GM21381 (cell line): ENCODE measurements at regions not wholly inside any gene's neighbourhood (a gene's known extent, or its start where the extent isn't known, plus 50 kb on each side); places are given as distances from the start of the nearest gene placed in this dataset.

Experiments used
- ATAC-seq: cut with Tn5 transposase; IDR thresholded peaks from one replicate; pipeline ENCODE4 v1.9.1; 2021; ENCODE audit warnings: mild to moderate bottlenecking, moderate library complexity; ENCODE audit not compliant: unreplicated experiment

DNA sequence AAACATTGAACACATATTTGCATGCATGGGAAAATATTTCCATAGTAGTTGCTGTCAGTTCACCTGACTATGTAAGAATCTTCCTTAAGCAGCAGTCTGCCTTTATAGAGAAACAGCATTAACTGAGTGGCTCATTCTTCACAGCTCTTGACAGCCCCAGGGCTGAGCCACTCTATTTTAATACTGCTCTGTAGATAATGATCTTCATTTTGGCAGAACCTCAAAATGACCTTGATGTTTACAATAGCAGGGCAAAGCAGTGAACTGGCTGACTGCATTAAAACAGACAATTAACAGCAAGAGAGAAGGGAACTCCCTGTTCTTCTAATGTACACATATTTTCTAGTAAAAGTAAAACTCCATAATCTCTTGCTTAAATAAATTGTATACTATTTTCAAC lies 580.6 kb upstream of the SOX11 start:
- no peak for ATAC-seq

DNA sequence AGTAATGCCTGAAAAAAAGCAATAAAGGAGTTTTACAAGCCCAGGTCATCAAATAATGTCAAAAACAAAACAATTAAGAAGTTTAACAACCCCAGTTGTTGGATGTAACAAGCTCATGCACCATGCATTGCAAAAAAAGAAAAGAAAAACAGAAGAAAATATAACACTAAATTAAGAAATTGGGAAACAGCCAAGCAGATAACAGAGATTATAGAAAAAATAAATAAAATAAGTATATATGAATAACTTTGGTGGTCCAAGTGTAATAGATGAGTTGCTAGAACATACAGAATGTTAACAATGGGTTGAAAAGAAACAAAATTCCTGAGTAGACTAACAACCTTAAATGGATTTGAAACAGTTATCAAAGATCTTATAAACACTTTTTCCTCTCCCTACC lies 573.1 kb upstream of the SOX11 start:
- ATAC-seq, result no peak

DNA sequence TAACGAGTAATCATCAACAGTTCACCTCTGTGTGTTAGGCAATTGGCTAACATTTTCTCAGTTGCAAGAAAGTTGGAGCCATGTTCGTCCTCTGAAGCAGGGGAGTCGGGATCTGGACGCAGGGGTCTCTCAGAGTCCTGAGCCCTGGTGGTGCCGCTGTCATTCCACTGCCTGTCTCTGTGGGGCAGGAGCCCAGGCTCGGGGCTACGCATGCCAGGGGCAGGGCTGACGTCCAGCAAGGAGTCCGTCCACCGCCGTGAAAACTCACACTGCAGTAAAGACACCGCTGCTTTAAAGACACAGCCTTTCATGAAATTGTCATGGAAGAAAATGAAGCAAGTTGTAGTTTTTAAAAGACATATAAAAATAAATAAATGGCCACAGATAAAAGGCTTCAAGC lies 571.1 kb upstream of the SOX11 start:
- ATAC-seq, result no peak

DNA sequence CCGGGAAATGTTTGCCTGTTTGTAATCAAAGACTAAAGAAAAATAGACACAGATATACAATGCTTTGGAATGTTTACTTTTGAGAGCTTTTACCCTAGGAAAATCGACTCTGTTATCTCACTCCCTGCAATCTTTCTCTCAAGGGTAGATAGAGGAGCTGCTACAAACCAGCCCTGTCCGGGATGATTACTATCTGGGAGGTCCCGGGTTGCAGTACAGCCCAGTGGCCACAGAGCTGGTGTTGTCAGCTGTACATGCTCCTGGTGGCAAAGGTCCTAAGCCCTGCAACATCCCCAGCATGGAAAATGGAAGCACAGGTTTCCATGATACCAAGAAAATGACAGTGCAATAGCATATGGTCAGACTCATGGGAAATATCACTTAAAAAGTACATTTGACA lies 570.5 kb upstream of the SOX11 start:
- ATAC-seq, result no peak

DNA sequence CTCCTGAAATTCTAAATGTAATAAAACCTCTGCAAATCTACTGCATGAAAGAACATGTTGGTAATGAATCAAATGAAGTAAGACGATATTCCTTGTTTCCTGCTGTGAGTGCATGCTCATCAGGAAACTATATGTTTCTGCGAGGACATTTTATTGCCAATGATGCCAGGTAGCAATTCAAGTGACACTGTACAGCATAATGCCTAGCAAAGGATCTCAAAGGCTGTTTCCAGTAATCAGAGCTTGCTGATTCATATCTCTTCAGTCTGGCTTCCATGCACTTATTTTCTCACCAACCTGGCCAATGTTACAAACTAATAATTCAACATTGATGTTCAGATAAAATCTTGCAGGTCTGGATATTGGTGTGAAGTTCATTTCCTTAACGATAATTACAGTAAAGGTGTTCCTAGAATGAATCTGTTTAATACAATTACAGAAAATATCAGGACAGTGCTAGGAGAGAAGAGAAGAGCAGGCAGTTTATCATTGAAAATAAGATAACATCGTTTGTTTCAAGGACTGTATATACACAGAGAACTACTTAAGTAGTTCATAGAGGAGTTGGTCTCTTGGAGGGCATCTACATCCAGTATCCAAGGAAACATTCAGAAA lies 568.5 kb upstream of the SOX11 start:
- ATAC-seq, result no peak

DNA sequence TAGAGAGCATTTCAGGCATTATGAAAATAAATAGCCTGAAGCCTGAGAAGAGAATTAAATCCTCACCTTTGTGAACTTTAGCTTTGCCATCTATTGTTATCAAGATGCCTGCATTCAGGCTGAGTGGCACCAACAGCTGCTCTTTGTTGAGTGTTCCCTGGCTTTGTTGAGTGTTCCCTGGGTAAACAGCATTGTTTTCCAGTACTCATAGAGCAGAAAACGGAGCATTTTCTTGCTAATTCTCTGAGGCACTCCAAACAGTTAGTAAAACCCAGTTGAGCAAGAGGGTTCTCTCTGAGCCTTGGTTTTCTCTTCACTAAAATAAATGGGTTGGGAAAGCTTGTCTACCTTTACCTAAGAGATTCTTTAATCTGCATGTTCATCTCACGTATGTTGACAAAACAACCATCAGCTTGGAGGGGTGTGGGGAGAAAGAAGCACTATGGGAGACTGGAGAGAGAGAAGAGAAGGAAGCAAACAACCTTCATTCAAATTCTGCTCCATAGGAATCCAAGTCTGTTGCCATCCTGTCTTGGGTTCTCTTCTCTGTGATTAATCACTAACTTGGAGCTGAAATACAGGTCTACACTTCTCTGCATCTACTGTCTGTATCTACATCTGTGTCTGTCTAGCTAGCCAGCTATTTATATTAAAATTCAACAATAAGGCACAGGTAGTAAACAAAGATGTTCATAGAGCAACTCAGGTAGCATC lies 567.0 kb upstream of the SOX11 start:
- no peak for ATAC-seq

DNA sequence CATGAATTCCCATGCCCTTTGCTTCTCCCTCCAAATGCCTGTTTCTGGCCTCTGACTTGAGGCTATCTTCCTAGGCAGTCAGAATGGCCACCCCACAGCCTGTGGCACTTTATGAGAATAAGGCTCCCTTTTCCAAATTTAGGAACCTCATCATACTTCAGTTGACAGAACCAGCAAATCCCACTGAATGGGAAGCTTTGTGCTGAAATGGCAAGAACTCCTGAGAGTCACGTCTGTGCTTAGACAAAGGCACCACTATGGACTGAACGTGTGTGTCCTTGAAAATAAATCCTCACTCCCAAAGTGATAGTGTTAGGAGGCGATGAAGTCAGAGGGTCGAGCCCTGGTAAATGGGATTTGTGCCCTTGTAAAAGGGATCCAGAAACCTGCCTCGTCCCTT lies 559.9 kb upstream of the SOX11 start:
- no peak for ATAC-seq

DNA sequence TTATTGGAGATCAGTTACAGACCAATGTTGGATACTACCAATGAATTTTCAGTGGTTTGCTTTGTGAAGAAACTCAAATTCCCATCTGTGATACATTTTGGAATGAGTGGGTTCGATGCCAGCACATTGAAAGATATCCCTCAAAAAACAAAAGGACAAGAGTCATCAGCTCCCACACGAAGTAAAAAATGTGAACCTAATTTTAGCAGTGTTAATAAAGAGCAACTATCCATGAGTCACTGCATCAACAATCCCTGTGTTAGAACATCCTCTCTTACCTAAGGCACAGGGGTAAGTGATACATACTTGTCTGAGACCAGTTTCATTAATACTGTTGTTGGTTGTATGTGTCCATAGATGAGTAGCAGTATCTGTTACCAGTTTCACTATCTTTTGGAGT lies 551.8 kb upstream of the SOX11 start:
- no peak for ATAC-seq

DNA sequence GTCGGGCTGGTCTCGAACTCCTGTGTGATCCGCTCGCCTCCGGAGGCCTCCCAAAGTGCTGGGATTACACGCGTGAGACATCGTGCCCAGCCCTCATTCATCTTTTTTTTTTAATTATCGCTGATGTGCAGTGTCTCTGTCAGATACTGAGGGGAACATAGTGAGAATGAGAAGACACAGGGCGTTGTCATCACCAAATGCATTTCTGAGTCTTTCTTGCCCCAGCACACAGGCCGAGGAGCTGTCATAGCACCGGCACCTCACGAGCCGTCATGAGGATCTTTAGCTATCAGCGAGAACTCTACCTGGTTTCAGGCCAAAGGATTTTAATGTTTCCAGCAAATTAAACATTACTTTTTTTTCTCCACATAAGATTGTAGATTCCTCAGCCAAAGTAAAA lies 548.0 kb upstream of the SOX11 start:
- no peak for ATAC-seq

DNA sequence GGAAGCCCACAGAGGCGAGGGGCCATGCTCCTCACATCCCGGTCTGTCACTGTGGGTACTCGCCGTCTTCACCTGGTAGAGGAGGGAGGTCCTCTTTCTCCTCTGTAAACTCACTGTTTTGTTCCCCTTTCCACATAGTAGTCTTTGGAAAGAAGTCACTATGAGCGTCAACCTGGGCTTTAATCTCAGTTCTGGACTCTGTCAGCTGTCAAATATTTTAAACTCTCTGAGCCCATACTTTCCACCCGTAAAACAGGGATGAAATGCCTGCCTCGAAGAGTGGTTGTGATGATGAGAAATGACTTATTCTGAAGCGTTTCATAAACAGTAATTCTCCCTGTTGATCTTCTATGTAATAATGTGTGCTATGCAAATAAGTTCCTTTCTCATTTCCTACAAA lies 547.1 kb upstream of the SOX11 start:
- no peak for ATAC-seq

DNA sequence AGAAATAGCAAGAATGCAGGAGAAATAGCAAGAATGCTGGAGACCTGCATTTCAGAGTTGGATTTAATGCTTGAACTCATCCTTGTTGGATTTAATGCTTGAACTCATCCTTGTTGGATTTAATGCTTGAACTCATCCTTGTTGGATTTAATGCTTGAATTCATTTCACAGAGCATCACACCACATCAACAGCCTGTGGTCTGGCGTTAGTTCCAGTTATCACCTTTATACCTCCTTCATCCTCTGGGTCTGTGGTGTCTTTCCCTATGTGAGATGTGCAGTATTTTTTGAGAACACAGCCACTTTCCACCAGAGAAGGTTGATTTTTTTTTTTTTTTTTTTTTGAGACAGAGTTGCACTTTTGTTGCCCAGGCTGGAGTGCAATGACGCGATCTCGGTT lies 546.4 kb upstream of the SOX11 start:
- no peak for ATAC-seq

DNA sequence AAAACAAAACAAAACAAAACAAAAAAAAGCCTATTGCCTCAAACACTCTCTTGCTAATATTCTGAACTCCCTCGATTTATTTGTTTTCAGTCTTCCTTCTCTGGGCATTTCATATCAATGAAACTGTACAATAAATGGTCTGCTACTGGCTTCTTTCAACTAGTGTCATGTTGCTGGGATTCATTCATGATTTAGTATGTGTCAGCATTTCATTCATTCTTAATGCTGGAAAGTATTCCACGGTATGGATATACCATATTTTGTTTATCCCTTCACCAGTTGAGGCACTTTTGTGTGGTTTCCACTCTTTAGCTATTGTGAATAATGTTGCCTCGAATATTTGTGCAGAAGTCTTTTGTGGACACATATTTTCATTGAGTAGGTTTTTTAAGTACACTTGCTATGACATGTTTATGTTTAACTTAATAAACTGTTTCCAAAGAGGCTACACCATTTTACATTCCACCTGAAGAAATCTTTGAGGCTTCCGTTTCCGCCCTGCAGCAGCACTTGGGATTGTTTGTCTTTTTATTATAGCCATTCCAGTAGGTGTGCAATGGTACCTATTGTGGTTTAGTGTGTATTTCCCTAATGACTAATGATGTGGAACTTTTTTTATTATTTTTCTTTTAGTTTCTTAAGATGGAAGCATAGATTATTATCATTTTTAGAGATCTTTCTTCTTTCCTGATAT lies 543.6 kb upstream of the SOX11 start:
- no peak for ATAC-seq

DNA sequence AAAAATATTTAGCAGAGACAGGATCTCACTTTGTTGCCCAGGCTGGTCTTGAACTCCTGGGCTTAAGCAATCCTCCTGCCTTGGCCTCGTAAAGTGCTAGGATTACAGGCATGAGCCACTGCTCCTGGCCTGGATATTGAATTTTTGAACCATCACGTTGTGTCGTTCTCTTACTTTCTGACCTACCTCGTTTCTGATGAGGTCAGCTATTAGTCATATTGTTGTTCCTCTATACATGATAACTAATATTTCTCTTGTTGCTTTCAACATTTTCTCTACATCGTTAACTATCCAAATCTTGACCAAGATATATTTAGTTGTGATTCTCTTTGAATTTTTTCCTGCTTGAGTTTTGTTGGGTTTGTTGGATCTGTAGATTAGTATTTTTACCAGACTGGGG lies 541.3 kb upstream of the SOX11 start:
- ATAC-seq, result no peak

DNA sequence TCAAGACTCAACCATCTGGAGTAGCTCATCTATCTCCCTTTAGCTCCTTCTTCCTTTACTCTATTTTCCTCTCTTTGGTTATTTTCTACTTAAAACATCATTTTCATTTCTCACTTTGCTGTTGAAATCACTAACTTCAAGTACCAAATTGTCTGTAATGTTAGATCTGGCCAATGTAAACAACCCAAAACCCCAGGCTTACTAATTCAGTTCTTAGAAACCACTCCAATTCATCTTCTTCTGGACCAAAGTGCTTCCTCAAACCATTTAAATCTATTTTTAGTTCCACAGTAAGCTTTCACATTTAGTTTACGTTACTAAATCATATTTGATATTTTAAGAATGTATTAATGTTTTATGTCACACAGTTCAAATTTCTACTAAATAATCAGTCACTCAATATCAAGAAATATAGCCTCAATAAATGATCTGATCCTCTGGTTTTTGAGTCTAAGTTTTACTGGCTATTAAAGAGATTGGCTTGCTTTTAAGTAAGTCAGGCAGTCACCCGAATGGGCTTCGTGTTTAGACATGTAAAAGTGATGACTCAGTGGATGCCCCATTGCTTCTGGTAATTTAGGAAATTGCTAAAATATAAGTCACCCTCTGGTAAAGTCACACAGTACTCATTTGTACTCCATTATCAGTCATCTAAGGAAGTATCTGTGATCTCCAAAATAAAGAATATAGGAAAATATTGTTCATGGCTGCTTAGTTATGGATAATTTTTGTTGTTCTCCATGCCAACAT lies 527.2 kb upstream of the SOX11 start:
- ATAC-seq, result no peak

DNA sequence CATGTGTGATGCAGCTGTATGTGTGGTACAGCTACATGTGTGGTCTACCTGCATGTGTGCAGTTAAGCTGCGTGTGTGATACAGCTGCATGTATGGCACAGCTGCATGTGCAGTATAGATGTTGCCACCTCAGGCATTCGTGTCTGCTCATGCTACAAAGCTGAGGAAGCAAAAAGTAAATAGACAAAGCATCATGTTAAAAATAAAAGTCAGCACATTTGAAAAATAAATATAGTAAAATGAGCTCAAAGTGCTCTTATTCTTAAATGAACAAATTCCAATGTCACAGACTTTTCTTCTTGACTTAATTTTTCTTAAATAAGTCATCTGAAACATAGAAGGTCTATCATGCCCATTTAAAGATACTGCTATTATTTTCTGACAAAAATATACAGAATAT lies 519.3 kb upstream of the SOX11 start:
- no peak for ATAC-seq

DNA sequence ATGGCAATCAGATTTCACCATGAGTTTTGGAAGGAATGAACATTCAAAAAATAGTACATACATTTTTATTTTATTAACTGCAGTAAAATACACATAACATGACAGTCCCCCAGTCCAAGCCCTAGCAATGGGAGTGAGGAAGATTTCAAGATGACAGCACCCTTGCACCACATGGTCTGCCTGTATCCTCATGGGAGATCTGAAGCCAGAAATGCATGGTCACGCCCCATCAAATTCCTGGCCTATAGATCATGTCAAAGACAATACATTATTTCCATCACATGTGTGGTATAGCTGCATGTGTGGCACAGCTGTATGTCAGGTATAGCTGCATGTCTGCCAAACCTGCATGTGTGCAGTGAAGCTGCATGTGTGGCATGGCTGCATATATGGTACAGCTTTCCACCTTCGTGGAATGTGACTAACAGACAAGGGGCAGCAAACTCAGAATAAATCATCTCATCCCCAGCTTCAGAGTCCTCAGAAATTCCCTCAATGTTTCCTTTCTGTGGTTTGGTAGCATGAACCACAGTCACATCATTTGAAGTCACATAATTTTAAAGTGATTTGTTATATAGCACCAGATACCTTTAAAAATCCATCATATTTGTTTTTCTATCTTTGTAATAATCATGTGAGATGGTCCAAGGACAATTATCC lies 518.2 kb upstream of the SOX11 start:
- ATAC-seq, result no peak

DNA sequence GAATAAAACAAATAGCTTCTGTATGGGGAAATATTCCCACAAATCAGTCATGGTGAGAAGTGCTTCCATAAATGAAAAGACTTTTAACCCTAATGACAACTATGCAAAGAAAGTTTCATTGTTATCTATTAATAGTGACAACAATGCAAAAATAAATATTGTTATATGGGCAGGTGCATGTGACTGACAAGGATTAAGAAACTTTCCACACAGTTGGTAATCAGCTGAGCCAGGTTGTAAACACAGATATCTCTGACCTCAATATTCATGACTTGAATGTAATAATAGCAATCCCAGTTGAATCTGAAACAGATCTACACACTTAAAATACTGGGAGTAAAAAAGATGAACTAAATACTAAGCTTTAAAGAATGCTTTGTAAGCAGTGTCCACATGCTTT lies 517.0 kb upstream of the SOX11 start:
- ATAC-seq, result no peak

DNA sequence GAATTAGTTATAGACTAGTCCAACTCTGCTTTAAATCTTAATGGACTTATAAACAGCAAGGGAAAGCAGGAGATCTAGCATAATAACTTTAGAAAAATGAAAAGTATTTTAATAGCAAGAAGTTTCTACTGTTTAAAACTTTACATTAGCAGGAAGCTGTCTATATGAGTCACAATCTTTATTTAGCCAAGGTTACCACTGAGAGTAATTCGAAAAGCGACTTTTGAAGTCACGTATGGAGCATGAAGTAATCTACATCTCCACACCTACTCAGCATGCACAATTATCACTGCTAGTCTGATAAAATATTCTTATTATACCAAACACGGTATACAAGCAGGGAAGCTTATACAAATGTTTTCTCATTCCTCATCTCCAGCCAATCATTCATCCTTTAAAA lies 515.4 kb upstream of the SOX11 start:
- no peak for ATAC-seq

DNA sequence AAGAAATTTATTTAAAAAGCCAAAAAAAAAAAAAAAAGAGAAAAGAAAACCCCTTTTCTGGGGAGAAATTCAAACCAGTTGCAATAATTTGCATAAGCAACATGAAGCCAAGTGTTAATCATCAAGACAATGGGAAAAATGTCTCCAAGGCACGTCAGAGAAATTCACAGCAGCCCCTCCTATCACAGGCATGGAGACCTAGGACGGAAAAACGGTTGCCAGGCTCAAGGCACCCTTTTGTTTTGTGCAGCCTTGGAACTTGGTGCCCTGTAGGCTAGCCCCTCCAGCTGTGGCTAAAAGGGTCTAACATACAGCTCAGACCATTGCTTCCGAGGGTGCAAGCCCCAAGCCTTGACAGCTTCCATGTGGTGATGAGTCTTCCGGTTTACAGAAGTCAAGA lies 509.2 kb upstream of the SOX11 start:
- no peak for ATAC-seq

DNA sequence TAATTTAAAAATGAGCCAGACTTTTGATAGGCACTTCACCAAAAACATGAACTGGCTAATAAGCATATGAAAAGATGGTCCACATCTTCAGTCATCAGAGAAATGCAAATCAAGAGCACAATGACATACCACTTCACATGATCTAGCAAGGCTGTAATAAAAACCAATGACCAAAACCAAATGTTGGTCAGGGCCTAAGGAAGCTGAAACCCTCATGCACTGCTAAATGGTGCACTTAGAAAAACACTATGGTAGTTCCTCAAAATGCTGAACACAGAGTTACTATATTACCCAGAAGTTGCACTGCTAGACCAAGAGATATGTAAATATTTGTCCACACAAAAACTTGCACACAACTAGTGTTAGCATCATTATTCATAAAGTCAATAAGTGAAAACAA lies 504.9 kb upstream of the SOX11 start:
- no peak for ATAC-seq

DNA sequence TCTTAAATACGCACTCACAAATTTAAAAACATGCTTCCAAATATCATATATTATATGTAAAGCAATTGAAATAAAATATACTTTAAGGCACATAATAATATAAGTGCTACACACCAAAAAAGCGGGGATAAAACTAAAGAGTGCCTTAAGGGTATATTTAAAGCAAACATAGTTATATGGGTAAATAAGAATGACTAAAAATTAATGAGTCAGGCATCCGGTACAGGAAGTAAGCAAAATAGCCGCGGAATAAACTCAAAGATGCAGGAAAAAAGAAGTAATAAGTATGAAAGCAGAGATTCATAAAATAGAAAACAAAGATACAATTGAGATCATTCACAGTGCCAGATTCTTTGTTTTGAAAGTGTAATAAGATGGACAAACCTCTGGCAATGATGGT lies 503.5 kb upstream of the SOX11 start:
- no peak for ATAC-seq
